Epithelial cell of esophagus (primary cell): ENCODE measurements at regions not wholly inside any gene's neighbourhood (a gene's known extent, or its start where the extent isn't known, plus 50 kb on each side); places are given as distances from the start of the nearest gene placed in this dataset.

ENCODE experiments used
- DNase-seq: peaks from one replicate; pipeline ENCODE4 v3.0.0; 2010; ENCODE audit warnings: low read depth
- H3K4me3 ChIP-seq: 2 replicates; pipeline ENCODE4 v1.5.1; 2011; ENCODE audit warnings: mild to moderate bottlenecking, low read length, control low read depth
- CTCF ChIP-seq: IDR thresholded peaks from 2 replicates; pipeline ENCODE4 v1.5.1; 2011; ENCODE audit warnings: low read depth, mild to moderate bottlenecking, low read length, control low read depth, inconsistent platforms; ENCODE audit not compliant: insufficient read depth; ENCODE audit errors: missing control alignments

- DNase-seq, result peak; percentile 31
- peak; percentile 72 for TF ChIP-seq CTCF
- H3K4me3 ChIP-seq, result no peak overlapping the region
Observed at GRCh38 chr1:189859385-189859977, 618.2 kb downstream of the BRINP3 start.

GRCh38 chr1:189866606-189867005, 611.1 kb downstream of the BRINP3 start:
- no peak for DNase-seq
- no peak overlapping the region for H3K4me3 ChIP-seq
- TF ChIP-seq CTCF, result no peak

GRCh38 chr1:189868021-189868420, 609.6 kb downstream of the BRINP3 start:
- no peak for TF ChIP-seq CTCF
- no peak for DNase-seq
- no peak overlapping the region for H3K4me3 ChIP-seq

- TF ChIP-seq CTCF, result no peak
- no peak overlapping the region for H3K4me3 ChIP-seq
- DNase-seq, result no peak
Observed at GRCh38 chr1:189874715-189875435, 602.8 kb downstream of the BRINP3 start.

GRCh38 chr1:189880135-189880534, 597.5 kb downstream of the BRINP3 start:
- no peak for TF ChIP-seq CTCF
- no peak overlapping the region for H3K4me3 ChIP-seq
- DNase-seq, result no peak

GRCh38 chr1:189899686-189900425, 577.8 kb downstream of the BRINP3 start:
- DNase-seq, result no peak
- H3K4me3 ChIP-seq, result no peak overlapping the region
- no peak for TF ChIP-seq CTCF
